NCI-H2196 (cell line): ENCODE measurements at regions not wholly inside any gene's neighbourhood (a gene's known extent, or its start where the extent isn't known, plus 50 kb on each side); places are given as distances from the start of the nearest gene placed in this dataset.

Experiments used
- DNase-seq: peaks from one replicate; lab custom pipeline; 2025; ENCODE audit not compliant: unreplicated experiment; lab: John Stamatoyannopoulos, UW

DNA sequence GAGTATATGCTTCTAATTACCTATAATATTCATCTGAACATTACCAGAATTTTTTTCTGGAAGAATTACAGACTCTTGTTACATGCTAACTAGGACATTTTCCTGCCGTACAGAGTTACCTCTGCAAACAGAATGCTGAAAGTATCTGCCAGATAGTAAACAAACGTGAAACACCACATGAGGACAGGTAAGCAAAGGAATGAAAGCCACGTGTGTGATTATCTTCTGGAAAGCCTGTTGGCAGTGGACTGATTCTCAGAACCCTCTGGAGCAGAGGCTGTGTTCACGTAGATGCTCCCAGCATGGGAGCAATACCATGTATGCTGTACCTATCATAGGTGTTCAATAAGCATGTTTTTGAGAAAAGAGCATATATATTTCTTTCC, 472.6 kb downstream of the ENC1 start:
- DNase-seq, result no peak

DNA sequence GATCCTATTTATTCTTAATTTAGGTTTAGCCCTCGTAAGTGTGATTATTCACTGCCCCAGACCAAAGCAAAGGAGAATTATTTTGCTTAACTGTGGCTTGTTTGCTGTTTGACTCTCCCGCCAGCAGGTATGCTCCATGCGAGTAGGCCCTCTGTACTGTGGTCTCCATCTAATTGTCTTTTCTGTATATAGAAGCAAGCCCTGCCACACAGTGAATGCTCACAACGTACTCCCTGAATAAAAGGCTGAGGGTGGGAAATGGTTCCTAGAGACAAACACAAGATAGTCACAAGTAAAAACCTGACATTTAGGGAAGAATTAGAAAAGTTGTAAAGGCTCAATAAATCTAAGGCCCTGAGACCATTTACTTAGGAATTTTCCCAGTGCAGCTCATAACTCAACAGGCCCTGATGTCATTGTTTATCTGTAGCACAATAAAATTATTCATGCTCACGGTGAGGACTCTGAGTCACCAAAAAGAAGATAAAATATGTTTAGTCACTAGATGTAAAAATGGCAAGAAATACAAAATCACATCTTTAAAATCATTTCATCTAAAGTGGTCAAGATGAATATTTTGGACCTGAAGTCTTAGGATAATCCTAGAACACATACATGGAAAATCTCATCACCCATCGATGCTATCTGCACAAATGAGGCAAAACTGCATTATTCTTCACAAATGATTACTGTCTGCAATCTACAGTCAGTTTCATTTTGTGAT, 473.2 kb downstream of the ENC1 start:
- DNase-seq, result no peak

DNA sequence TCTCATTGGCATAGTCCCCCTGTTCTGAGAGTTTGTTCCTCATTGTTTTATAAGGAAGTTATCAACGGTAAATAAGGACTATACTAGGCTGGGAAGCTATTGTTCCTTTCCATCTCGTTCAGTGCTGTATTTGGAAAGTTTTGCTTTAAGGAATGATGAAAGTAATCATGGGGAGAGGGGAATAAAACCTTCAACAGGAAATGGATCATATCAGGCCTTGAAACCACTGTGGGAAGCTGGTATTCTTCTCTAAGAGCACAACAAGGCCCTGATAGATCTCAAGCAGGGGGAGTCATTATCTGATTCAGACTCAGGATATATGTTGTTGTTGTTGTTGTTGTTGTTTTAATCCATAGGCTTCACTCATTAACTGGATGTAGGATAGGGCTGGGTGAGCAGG, 474.5 kb downstream of the ENC1 start:
- no peak for DNase-seq

DNA sequence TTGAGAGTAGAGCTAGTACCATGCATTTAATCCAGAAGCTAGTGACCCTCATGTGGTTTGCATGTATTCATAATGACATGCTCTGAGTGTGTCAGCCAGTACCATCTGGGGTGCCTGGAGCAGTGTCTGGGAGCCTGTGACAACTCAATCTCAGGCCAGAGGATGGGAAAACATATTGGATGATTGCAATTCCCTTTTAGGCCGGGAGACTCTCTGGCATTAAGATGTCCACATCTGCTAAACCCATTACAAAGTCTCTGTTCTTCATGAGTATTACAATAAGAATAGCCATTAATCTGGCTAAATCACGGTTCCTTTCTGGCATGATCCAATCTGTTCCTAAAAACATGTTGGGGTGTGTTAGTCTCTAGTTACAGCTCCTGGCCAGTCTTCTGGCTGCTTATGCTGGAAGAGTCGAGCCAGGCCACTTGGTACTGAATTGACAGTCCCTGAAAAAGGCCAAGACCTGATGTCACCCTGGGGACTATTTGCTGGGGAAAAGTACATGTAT, 475.7 kb downstream of the ENC1 start:
- DNase-seq, result no peak

DNA sequence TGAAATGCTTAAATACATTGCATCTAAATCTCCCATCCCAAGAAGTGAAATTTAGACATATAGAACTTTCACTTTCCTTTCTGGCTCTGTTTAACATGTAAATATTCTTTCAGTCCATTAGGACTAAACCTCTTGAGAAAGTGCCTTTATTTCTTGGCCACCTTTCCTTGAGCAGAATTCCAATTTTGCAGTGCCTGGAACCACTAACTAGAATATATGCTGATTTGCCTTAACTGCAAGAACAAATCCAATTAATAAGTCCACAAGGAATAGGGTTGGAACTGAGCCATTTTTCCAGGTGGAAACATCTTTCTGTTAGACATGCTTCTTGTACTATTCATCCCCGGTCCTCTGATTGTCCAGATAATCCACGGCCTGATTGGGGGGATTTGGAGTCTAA, 478.0 kb downstream of the ENC1 start:
- DNase-seq, result no peak

DNA sequence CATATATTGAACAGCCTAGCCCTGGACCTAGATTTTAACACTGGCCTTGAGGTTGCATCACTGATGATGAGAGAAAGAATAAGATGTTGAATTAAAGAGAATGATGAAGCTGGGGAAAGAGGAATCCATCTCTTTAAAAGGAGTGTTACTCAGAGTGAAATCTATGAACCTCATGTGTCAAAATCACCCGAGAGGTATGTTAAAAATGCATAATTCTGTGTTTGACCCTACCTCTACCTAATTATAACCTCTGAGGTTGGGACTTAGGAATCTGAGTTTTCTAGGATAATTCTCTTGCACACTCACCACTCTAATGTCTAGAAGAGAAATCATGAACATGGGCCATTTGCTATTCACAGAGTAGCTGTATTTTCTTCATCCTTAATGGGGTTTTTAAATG, 479.4 kb downstream of the ENC1 start:
- DNase-seq, result no peak

DNA sequence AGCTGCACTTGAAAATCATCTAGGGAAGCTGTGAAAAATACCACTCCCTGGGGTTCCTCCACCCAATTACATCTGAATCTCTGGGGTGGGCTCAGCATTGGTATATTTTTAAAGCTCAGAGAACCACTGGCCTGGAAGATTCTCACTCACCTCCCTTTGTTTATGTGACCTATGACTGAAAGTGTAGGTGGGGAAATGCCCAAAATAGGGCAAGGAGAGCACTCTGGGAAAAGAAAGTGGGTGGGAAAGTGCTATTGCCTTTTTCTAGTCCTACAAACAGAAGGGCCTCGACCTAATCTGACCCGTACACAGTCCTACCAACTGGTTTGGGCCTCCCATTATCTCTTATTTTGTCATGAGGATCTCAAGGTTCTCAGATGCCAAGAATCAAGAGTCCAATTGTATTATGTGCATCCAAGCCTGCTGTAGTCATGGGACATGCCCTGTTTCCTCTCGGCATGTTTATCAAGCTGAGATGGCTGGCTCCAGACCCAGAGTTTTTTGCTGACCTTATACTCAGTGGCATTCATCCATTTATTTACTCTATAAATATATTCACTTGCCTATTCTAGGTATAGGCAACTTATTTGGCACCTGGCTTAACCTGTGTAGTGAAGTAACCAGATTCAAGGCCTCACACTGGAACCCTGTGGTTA, 483.7 kb downstream of the ENC1 start:
- no peak for DNase-seq

DNA sequence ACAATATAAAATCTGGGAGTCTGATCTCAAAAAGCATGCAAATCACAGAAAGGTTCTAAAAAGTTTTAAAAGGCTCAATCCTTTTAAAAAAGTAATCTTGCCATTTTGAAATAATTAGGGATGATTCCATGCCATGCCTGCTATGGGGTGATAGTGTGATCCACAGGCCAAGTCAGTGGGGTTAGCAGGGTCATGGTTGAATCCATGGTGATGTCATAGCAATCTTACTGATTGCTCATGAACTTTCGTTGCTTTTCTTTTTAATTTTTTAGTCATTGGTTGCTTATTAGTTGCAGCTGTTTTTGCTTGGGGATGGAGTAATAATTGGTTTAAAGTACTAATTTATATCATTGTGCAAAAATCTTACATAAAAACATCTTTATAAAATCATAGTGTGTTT, 485.0 kb downstream of the ENC1 start:
- DNase-seq, result no peak

DNA sequence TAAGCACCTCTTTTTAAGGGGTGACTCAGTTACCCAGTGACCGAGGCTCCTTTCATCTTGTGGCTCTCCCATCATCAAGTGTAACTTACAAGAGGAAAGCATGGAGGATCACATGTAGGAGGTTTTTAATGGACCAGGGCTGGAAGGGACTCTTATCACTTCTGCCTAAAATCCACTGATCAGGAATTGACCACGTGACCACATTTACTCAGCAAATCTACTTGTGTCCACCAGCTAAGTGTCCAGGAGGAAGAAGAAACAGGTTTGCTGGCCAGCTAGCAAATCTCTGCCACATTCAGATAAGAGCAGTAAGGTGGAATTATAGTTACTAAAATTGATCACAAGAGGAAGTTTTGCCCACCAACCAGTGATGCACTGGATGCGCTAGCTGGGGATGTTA, 486.0 kb downstream of the ENC1 start:
- no peak for DNase-seq

DNA sequence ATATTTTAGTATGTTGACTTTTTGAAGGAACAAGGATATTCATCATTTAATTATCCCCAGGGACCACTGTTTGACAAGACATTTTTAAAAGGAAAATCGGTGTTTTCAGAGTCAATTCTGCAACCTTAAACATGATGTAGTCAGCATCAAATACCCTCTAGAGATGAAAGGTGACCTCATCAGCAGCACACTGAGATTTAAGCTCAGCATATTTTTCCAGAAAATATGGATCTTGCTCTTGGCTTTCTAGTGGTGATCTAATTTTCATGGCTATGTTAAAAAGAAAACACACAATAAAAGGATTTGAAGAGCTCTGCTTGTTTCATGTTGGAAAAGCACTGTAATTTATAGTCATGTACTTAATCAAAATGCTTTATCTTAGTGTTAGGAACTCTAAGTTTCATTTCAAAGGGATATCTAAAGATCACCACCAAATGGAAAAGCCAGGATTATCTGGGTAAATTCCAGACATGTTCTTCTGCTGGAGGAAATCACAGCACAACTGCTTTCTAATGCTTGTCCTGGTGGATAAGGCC, 487.2 kb downstream of the ENC1 start:
- no peak for DNase-seq

DNA sequence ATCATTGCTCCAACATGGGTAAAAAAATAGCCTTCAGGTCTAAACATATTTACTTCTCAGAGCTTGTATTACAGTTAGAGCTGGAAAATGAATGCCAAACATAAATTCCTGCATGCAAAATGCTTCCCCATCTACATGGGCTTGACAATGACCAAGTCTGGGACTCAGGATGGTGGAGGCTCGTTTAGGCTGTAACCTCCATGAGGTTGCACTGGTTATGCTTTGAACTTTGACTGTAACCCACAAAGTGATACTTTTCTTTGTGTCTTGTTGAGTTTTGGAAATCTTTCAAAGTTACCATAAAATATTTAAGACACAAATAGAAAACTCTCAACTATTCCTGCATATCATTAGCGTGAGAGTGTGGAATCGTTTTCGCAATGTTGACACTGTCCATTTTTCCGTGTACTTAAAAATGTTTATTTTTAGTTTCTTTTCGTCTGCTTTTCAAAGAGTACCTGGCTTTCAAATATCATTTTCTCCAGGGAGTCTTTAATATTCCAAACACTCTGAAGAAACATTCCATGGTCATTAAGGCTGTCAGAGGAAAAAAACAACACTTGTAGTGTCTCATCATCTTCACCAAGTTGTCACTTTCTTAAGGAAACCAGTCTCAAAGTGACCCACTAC, 487.8 kb downstream of the ENC1 start:
- no peak for DNase-seq

DNA sequence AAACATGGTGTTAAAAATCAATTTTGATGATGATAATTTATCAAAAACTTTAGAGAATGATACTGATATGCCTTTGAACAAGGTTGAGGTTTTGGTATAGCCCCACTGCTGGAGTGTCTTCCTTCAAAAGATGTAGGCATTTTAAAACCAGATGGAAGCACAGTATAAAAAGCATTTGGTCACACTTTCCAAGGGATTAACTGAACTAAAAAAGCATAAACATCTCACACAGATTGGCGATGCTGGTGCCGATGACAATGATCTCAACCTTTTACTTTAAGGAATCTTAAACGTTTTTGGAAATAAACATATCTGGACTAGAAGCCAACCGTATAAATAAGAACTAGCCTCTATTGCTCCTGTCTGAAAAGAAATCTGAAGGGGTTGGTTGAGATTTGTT, 488.4 kb downstream of the ENC1 start:
- DNase-seq, result no peak

DNA sequence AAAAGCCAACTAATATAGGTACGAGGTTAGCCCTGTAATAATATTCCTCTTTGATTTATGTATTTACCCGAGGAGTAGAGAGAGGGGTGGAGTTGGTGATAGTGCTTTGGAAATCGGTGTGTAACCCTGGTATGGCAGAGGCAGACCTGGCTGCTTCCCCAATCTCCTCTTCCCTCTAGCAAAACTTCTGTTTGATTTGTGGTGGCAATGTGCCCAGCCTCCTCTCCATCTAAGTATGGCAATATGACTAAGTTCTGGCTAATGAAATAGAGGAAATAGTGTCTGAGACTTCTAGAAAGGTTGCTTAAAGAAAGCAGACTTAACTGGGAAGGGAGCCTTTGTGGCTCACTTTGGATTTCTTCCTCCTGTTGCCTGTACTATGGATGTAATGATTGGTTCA, 491.1 kb downstream of the ENC1 start:
- no peak for DNase-seq

DNA sequence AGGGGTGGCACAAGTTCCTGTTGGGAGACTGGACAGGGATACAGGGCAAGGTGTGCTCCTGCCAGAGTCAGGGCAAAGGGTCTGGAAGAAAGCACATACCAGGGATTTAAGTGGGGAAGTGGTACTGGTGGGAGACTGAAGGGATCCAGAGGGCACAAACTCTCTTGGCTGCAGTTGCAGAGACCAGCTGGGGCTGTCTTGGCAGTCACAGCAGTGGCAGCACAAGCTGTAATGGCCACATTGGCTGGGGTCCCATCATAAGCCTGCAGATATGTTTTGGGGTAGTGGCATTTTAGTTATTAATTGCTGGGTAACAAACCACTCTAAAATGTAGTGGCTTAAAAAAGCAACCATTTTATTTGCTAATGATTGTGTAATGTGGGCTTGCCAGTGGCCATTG, 492.2 kb downstream of the ENC1 start:
- DNase-seq, result no peak

DNA sequence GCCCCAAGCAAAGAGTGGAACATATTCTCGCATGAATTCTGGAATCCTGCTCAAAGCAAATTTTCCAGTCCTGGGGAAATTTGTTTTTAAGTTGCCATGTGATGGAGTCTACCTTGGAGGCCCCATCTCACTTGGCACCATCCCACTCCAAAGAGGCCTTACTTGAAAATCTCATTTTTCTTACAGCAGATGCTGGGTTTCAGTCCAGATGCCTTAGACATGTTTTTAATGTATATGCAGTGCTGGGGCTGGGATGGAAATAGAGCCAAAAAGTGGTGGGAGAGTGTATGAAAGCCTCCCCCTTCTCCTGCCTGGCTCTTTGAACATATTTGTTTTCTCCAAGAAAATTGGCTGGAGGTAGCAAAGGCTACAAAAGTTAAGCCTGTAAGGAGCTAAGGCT, 493.7 kb downstream of the ENC1 start:
- DNase-seq, result no peak

DNA sequence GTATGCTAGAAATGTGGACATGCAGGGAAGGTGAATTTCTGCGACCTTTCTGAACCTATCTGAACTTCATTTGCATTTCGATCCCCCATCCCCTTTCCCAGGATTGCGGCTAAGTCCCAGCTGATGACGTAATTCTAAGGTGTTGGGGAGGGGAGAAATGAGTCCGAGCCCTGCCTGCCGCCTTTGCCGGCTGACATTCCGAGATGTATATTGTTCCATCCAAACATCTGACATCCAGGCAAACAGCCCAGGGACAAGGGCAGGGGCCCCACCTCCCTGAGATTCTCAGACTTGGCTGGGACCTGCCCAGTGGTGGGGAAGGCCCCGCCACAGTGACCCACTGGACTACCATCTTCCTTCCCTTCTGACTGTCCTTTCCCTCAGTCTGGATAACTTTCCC, 494.6 kb downstream of the ENC1 start:
- DNase-seq, result no peak

DNA sequence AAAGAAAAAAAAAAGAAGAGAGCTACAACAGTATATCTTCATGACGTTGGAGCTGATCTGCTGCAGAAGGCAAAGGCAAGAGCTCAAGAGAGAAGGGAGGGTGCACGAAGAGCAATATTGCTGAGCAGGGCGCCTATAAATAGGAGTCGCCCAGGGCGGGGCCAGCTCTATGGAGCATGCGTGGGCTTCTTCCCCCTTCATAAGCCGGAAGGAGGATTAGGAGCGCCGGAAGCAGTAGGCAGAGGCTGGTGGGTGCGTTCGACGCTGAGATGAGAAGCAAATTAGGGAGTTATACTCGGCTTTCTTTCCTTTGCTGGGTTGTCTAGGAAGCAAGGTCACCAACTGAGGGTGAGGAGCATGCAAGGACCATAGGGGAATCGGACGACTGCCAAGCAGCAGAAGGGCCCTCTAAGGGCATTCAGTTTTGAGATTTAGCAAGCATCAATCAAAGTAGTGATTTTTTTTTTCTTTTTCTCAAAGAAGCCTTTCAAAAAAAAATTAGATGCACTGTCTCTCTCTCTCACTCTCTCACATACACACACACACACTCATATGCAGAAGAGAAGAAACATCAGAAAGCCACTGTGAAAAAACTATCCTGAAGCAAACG, 496.7 kb downstream of the ENC1 start:
- DNase-seq, result no peak

DNA sequence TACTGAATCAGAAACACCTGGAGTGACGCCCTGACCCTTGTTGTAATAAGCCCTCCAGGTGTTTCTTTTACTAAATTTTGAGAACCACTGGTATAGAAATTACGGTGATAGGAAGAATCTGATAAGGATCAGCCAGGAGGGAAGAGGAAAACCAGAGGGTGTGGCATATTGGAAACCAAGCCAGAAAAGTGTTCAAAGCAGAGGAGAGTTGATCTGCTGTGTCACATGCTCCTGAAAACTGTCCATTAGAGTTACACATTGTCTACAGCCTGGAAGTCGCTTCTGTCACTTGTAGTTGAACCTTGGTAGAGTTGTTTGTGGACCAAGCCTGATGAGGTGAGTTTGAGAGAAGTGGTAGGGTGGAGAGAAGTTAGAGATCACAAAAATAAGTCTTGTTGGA, 497.4 kb downstream of the ENC1 start:
- no peak for DNase-seq

DNA sequence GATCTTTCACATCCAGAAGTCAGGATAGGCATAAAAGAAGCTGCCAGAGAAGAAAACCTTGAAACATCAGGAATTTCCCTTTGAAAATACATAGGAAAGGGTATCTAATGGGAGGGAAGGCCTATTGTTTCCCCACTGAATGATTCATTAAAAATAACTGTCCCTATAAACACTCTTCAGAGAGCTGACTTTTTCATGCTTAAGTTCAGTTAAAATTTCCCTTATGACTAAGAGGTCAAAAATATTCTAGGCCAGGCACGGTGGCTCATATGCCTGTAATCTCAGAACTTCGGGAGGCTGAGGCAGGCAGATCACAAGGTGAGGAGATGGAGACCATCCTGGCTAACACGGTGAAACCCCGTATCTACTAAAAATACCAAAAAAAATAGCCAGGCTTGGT, 499.5 kb downstream of the ENC1 start:
- no peak for DNase-seq

DNA sequence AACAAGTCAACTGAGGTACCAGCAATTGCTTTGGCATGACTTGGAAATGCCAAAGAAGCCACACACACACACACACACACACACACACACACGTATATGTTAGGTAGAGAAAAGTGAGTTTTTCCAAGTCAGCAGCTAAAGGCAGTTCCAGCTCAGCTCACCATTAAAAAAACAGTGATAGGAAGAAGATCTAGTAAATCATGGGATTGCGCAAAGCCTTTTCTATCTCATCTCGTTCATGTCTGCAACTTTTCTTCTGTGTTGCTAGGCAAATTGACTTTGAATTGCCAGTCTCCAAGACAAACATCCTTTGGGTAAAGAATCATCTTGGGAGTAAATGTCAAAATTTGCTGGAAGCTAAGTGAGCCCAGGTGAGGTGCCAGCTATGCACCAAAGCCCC, 500.1 kb downstream of the ENC1 start:
- no peak for DNase-seq

DNA sequence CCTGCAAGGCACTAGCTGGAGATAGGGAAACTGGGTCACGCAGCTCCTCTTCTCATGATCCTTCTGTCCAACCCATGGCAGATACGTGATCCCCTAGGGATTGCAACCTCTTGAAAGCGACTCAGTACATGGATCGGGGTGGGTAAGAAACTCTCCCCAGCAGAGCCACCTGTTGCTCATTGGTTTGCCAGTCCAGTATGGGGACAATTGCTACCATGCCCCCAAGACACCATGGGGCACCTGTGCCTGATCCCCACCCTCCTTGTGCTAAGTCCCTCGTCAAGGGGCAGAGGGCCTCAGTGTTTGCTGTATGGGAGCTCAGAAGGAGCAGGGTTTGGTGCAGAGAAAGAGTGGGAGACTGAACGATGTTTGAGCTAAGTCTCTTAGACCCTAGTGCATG, 500.9 kb downstream of the ENC1 start:
- no peak for DNase-seq

DNA sequence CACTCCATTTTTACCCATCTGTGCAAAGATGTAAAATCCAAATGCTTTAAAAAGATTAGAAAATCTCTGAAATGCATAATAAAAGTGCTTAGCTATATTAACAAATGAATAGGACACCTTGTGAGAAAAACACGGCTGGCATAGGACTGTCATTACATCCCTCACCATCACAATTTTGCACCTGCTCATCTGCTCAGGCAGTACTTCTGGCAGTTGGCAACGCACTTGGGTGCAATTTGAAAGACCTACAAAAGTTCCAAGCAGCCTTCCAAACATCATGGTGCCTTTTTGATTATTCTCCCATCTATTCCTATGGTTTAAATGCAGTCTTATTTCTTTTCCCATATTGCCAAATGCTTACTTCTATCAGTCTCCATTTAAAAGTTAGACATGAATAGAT, 501.8 kb downstream of the ENC1 start:
- DNase-seq, result no peak
